NT2/D1 (cell line): ENCODE measurements at regions not wholly inside any gene's neighbourhood (a gene's known extent, or its start where the extent isn't known, plus 50 kb on each side); places are given as distances from the start of the nearest gene placed in this dataset.

Experiments
- SUZ12 ChIP-seq: IDR thresholded peaks from 2 replicates; pipeline ENCODE4 v1.6.1; 2011; ENCODE audit not compliant: insufficient read length, insufficient read depth; ENCODE audit errors: extremely low read depth
- YY1 ChIP-seq: IDR thresholded peaks from 2 replicates; pipeline ENCODE4 v1.6.1; 2011; ENCODE audit not compliant: insufficient read length, insufficient read depth
- ZNF274 ChIP-seq: IDR thresholded peaks from 2 replicates; pipeline ENCODE4 v1.6.1; 2011; ENCODE audit warnings: mild to moderate bottlenecking, low read depth, low read length

DNA sequence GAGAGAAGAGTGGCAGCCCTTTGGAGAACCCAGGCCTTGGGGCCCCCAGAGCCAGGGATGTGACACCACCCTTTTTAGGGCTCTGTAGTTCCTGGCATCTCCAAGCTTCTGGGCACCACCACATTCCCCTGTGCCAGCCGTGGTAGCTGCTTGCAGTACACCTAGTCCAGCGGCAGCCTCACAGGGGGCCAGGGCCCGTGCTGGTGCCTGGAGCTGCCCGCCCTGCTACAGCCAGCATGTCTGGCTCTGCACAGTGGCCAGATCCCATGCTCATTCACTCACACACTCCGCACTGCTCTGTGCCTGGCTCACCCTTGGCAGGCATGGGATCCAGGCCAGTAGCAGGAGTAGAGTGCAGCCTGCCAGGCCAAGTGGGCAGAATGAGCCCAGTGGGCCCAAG lies 351.6 kb upstream of the TMCO5A start:
- no peak for TF ChIP-seq YY1
- no peak for TF ChIP-seq ZNF274
- no peak for TF ChIP-seq SUZ12
